HG03565 (cell line): ENCODE measurements at regions not wholly inside any gene's neighbourhood (a gene's known extent, or its start where the extent isn't known, plus 50 kb on each side); places are given as distances from the start of the nearest gene placed in this dataset.

Experiments used
- ATAC-seq: cut with Tn5 transposase; IDR thresholded peaks from one replicate; pipeline ENCODE4 v1.9.1; 2021; ENCODE audit warnings: mild to moderate bottlenecking, moderate library complexity; ENCODE audit not compliant: unreplicated experiment

DNA sequence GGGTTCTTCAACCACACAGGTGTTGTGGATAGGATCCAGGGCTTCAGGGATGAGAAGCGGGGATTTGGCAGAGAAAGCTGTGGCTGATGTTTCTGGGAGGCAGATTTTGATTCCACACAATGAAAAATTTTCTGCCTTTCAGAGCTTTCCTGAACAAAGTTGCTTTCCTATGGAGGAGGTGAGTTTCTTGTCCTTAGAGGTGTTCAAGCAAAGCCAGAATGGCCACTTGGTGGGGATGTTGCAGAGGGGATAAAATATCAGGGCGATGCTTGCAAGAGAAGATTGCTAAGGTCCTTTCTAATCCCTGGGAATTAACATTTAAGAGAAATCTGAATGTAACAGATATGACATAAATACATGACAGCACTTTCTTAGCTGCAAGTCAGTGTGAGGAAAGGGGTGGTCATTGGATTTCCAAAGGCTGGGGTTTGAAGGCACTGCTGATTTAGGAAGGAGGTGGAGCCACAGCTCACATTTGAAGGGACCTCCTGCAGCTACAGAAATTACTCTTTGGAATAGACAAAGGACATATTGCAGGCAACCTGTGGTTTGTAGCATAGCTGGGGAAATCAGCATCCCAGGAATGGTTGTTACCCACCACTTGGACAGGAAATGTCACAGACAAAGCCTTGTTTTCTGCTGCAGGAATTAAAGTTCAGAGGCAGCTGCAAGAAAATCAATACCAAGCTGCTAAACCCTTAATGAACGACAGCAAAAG lies 271.1 kb upstream of the CHD6 start:
- no peak for ATAC-seq

DNA sequence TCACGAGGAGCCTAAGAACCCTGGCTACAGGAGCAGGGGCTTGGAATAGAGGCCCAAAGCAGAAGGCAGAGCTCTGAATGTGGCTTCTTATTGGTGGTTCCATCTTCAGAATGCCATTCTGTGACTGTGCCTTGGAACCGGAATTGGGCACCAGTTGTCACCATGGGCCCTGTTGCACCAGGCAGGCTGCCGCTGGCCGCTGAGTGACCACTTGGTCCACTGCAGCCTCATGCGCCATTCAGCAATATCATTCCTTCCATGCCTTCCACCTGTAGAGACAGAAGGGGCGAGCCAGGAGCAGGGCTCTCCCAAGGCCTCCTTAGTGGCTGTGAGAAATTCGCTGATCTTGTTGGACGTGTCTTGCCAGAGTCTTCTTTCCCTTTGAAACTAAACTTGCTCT lies 270.3 kb upstream of the CHD6 start:
- ATAC-seq = no peak

DNA sequence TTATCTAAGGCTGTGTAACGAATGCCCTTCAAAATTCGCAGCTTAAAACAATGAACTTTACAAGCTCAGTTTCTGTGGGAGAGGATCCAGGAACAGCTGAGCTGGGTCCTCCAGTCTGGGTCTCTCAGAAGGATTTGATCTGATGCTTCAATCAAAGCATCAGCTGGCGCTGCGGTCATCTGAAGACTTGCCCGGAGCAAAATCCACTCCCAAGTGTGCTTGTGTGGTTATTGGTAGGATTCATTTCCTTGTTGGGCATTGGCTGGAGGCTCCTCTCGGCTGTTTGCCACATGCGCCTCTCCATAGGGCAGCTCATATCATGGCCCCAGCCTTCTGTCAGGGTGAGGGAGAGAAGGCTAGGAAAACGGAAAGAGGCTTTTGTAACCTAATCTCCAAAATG lies 269.3 kb upstream of the CHD6 start:
- ATAC-seq = no peak

DNA sequence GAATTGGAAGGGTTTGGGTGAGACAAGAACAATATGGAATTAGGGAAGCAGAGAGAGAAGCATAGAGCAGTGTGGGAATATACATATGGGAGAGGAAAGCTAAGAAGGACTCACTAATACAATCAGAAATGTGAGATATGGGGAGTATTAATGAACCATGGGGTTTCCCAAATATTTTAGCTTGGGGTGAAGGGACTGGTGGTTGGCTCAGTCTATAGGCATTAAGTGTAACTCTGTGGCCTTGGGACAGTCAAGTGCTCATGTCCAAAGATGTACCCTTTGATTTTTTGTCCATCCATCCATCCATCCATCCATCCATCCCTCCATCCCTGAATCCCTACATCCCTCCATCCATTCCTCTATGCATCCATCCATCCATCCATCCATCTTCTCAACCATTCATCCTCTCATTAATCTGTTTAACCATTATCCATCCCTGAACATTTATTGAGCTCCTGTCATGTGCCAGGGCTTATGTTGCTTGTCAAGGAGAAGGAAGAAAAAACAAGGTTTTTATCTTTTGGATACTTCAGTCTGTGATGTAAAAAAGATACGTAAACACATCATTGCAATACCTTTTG lies 263.4 kb upstream of the CHD6 start:
- ATAC-seq = no peak

DNA sequence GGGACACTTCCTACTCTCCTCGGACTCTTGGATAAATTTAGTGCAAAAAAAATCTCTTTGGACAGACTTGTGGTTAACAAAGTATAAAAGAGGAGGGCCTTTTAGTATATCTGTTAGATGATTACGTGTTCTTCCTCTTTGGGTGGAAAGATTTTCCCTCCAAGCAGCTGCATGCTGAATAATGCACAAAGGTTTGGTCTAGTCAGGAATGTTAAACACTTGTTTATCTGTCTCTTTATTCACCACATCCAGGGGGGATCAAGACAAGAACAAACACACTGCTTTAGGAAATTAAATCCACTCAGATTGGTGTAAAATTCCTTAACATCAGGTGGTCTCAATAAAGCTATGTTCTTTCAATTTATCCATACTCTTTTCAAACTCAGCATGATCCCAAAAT lies 260.9 kb upstream of the CHD6 start:
- no peak for ATAC-seq

DNA sequence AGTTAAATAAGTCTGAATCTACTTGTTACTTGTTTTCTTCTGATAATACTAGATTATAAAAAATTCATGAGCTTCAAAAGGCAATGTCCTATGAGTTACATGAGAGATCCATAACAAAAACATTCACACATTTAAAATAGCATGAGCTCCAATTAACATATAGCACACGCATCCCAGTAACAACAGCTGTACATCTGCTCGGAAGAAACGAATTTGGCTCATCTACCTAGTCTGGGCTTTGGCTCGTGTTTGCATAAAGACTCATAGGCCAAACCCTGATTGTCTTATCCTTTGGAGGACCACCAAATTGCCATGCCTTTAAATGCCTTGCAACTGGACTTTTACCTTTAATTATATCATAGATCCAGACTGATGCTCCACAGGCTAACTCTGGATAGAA lies 259.7 kb upstream of the CHD6 start:
- no peak for ATAC-seq

DNA sequence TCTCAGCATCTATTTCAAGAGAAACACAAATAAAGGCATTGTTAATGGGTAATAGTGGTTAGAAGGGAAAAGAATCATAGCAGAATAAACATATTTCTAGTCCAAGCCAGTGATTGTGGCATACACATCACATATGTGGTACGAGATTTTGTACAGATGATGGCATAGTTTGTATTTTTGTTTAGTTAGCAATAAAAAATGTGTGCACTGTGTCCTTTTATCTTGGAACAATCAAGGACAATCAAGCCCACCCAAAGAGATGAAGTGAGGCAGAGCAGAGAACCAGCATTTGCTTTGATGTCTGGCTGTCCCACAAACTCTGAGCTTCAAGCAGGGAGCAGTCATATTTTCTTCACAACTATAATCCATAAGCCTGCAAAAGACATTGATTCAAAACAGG lies 256.5 kb upstream of the CHD6 start:
- ATAC-seq = no peak

DNA sequence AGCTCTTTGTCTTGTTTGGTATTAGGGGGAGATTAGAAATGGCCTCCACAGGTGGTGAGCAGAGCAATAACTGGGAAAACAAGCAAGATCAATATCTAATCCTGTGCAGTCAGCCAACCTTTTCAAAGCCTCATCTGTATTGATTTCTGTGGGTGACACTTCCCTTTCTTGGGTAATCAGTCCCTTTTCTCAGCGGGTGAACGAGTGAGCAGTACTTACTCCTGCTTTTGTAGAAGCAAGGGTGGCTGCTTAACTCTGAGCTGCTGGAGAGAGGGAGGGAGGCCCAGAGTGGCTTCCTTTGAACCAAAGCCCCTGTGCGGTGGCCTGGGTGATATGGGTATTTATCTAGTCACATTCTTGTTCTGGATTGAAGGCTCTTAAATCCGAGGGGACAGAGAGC lies 254.8 kb upstream of the CHD6 start:
- ATAC-seq = no peak

DNA sequence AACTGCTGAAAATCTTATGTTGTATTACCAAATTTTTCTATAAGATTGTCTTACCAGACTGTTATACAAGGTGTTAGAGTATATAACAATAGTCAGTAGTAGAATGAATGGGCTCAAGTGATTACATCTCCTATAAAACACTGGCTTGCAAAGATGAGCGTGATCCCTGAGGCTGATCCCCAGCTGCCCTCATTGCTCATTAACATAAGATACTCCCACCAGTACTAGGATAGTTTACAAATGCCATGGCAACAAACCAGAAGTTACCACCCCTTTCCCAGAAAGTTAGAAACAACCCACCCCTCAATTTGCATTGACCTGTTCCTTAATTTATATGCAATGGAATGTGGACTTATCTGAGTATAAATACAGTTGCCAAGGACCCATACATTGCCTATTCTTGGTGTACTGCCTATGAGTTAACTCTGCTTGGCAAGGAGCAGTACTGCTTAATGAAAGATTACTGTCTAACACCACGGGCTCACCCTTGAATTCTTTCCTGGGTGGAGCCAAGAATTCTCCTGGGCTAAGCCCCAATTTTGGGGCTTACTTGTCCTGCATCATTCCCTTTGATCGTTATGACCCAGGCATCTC lies 252.8 kb upstream of the CHD6 start:
- ATAC-seq = no peak

DNA sequence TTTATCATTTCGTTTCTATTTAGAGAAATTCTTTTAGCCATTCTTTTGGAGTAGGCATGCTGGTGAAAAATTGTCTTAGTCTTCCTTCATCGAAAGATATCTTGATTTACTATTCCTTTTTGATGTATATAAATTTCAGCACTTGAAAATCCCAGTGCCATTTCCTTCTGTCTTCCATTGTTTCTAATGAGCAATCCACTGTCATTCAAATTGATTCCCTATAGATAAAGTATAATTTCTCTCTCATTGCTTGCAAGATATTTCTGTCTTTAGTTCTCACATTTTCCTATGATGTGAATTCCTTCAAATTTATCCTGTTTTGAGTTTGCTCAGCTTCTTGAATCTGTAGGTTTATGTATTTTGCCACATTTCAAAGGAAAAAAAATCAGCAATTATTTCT lies 251.1 kb upstream of the CHD6 start:
- ATAC-seq = no peak

DNA sequence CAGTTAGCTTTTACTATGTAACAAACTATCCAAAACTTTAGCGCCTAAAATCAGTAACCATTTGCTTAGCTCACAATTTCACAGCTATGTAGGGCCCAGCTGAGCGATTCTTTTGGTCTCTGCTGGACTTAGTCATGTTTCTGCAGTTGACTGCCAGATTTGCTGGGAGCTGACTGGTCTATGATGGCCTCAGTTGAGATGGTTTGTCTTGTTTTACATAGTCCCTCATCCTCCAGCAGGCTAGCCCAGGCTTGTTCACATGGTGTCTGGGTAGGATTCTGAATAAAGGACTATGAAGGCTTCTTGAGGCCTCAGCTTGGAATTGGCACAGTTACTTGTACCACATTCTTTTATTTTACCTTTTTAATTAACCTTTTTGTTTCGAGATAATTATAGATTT lies 247.8 kb upstream of the CHD6 start:
- no peak for ATAC-seq

DNA sequence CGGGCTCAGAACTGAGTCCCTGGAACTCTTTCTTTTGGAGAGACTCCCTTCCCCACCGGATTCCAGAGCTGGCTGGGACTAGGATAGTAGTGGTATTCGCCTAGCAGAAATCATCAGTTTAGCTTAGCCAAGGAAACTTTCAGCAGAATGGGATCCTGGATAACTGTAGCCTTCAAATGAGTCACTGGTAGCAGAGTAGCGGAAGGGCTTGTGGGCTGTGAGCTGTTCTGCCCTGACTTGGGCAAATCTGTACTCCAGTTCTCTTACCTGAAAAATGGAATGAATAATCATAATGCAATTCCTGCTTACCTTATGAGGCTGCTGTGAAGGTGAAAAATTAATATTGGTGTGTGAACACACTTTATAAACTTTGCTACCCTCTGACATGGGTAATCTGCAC lies 244.3 kb upstream of the CHD6 start:
- ATAC-seq = no peak

DNA sequence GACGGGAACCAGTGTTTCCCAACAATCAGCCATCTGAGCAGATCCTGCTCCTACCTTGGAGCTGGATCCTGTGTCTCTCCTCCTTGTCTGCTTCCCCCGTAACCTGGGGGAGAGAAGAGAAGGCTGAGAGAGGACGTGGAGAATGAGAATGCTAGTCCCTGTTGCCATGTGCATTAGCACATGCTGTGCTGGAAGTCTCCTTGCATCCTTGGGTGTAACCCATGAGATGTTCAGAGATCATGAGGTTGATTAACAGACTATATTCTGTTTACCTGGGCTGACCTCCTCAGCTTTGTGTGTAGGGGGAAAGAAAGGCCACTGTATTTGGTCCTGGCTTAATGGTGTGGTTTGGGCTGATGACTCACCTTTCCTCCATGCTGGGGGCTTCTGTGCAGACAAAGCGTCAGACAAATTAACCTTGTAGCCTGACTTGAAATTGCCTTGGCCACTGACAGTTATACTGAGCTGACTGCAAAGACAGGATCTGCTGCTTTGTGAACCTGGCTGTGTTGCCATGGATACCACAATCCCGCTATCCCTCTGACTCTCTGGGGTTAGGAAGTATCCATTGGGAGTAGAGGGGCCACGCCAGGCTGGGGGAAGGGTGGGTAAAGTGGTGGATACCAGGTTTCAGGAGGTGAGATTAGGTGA lies 243.7 kb upstream of the CHD6 start:
- no peak for ATAC-seq

DNA sequence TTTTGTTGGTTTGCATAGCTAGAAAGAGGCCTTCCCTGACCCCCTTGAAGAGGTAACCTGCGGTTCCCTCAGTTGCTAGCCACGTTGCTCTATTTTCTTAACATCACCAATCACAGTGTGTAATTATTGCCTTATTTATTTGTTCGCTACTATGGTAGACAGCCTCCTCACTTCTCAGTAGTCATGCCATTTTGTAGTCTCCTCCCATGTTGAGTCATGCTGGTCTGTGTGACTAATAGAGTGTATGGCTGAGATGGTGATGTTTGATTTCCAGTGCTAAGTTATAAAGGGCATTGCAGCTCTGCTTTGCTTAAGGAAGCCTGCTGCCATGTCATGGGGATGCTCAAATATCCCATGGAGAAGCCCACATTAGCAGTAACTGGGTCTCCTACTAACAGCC lies 236.6 kb upstream of the CHD6 start:
- no peak for ATAC-seq

DNA sequence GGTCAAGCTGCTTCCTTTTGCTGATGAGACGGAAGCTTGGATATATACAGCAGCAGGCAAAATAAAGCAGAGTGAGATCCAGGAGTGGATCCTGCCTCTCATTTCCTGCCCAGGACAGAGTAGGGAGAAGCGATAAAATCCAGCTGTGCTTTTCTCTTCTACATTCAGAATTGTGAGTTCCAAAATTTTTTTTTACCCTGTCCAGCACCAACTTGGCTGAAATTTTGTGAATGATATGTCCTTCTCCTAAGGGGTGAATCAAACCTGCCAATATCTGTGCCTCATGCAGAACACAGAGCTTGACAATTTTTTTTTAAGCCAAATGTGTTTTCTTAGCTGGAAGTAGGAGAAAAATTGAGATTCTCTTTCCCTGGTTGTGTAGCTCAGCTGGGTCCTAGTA lies 235.6 kb upstream of the CHD6 start:
- no peak for ATAC-seq

DNA sequence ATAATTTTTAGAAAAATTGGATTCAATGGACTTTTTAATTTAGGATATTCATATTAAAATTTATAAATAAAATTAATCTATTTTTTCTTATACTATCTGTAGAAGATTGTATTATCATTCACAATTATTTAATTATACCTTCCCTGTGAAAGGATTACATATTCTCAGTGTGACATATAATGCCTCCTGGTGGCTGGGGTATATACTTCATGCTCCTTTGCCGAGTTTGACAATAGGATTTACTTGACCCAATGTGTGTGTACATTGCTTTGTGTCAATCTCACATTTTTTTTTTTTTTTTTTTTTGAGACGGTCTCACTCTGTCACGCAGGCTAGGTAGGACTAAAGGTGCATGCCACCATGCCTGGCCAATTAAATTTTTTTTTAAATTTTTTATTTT lies 230.0 kb upstream of the CHD6 start:
- no peak for ATAC-seq

DNA sequence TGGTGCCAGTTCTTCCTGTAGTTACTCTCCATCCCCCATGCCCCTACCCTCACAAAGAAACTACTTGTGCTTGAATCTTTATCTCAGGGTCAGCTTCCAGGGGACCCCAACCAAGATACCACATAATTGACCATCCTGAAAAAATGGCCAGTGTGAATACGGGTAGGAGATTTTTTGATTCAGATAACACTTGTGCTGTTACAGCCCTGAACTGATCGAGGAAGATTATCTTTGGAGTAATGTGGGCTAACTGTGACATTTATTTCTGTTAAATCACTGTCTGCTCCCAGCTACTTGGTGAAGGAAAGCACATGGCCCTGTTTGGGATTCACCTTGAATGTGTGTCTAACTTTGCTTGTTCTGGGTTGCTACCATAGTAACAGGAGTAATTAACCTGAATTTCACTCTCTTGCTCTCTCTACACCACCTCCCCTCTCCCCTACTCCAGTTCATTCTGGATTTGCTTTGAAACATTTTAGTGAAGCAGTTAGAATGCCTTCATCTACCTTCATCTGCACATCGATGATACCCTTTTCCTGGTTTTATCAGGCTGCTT lies 219.6 kb upstream of the CHD6 start:
- no peak for ATAC-seq

DNA sequence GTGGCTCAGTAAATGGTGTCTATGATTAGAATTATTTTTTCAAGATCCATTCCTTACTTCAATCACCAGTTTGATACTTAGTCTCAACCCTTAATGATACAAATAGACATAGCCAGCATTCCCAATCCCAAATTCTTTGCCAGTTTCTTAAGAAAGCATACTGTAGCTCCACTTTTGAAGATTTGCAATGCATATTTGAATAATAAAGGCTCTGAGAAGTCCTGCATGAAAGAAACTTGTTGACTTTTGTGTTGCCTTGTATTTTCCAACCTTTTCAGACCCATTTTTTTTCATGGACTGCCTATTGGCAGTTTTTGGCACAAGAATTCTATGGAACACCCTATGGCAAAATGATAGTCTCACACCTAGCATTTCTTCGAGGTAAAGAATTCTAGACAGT lies 215.6 kb upstream of the CHD6 start:
- ATAC-seq = no peak

DNA sequence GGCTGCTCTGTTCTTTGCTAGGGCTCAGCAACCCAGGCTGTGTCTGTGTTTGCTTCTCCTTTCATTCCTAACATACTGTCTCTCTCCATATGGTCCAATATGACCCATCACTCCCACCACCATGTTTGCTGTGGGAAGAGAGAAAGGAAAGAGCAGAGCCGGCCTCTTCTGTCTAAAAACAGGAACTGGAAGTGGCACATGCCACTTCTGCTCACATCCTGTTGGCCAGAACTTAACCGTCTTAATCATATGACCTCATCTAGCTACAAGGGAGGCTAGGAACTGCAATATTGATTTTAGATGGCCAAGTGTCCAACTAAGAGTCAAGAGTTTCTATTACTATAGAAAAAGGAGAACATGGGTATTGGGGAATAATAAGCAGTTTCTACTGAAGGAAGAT lies 212.5 kb upstream of the CHD6 start:
- no peak for ATAC-seq

DNA sequence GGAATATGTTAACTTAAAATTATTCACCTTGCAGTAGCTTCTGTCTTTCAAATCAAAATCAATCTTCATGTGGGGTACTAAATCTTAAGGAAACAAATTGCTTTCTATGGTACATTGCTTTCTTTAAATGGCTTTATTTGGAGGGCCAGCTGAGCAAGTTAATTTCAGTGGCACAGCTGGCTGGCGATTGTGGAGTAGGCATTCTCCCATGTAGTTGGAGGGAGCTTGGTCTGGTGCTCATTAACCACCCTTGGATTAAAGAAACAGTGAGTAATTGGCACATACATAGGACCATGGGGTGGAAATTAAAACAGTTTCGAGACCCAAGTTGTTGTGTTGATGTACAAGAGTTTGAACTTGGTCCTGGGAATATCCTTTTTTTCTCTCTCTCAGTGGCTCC lies 201.3 kb upstream of the CHD6 start:
- ATAC-seq = no peak

DNA sequence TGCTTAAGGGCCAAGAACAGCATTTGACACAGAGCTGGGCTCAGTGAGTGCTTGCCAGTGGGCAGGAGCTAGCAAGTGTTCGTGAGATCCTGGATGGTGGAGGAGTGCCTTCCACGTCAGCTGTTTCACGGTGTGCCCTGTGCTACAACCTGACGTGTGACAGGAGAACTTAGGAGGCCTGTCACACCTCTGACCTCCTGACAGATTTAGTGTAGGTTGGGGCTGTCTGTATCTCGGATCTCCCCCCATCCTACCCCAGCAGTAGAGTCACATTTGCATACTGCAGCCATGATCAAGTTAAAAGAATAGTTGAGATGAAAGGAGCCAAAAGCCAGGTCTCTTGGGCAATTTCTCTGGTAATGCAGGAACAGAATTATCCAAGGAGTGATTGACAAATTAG lies 200.8 kb upstream of the CHD6 start:
- no peak for ATAC-seq

DNA sequence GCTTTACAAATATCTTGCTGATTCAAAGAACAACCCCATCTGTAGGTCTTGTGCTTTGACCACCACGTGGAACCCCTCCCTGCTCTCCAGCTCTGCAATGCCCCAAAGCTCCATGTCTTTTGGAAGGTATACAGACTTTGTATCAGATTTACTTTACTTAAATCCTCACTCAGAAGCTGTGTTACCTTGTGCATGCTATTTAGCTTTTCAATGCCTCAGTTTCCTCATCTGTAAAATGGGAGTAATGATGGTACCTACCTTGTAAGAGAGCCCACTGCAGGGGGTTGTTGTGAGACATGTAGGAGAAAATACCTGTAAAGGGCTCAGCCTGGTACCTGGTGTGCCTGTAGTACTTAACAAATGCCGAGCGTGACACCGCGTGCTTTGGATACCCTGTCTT lies 200.2 kb upstream of the CHD6 start:
- ATAC-seq = no peak
